G401 (cell line): ENCODE measurements at regions not wholly inside any gene's neighbourhood (a gene's known extent, or its start where the extent isn't known, plus 50 kb on each side); places are given as distances from the start of the nearest gene placed in this dataset.

Source experiments
- DNase-seq: peaks from one replicate; pipeline ENCODE4 v3.0.0-alpha.2; 2015; ENCODE audit warnings: low spot score
- in situ Hi-C: cut with HindIII; loops from 2 replicates; pipeline ENCODE4 v1.10.0; 2016; ENCODE audit warnings: low sequenced_read_pairs, mixed read lengths

- in situ Hi-C loops, result no loop called here
- no peak for DNase-seq
Measured at GRCh38 chr21:22438428-22439086, 1440.3 kb downstream of the NCAM2 start.

- no peak for DNase-seq
- in situ Hi-C loops, result no loop called here
Measured at GRCh38 chr21:22444990-22445389, 1446.8 kb downstream of the NCAM2 start.

GRCh38 chr21:22450507-22450906 lies 1452.3 kb downstream of the NCAM2 start:
- no peak for DNase-seq
- in situ Hi-C loops, result no loop called here

GRCh38 chr21:22456241-22456640 lies 1458.0 kb downstream of the NCAM2 start:
- in situ Hi-C loops, result no loop called here

GRCh38 chr21:22468893-22469292 lies 1470.7 kb downstream of the NCAM2 start:
- no peak for DNase-seq
- in situ Hi-C loops, result no loop called here

More at GRCh38 chr21:22456241-22456640, 1458.0 kb downstream of the NCAM2 start:
- no peak for DNase-seq

GRCh38 chr21:22474403-22474802 lies 1476.2 kb downstream of the NCAM2 start:
- no peak for DNase-seq

GRCh38 chr21:22476214-22476613 lies 1478.0 kb downstream of the NCAM2 start:
- in situ Hi-C loops, result no loop called here
- DNase-seq, result no peak

More at GRCh38 chr21:22474403-22474802, 1476.2 kb downstream of the NCAM2 start:
- in situ Hi-C loops, result no loop called here

GRCh38 chr21:22476726-22477646 lies 1478.8 kb downstream of the NCAM2 start:
- DNase-seq, result no peak
- in situ Hi-C loops, result no loop called here

- no peak for DNase-seq
- in situ Hi-C loops, result no loop called here
Measured at GRCh38 chr21:22490049-22490448, 1491.8 kb downstream of the NCAM2 start.

- no peak for DNase-seq
- in situ Hi-C loops, result no loop called here
Measured at GRCh38 chr21:22516230-22516629, 1518.0 kb downstream of the NCAM2 start.

- no peak for DNase-seq
- in situ Hi-C loops, result no loop called here
Measured at GRCh38 chr21:22535630-22536029, 1537.4 kb downstream of the NCAM2 start.

GRCh38 chr21:22536509-22536908 lies 1538.3 kb downstream of the NCAM2 start:
- no peak for DNase-seq
- in situ Hi-C loops, result no loop called here

GRCh38 chr21:22544747-22545146 lies 1546.5 kb downstream of the NCAM2 start:
- in situ Hi-C loops, result no loop called here
- no peak for DNase-seq

- DNase-seq, result no peak
- in situ Hi-C loops, result no loop called here
Measured at GRCh38 chr21:22552390-22552789, 1554.2 kb downstream of the NCAM2 start.

GRCh38 chr21:22554690-22555316 lies 1556.6 kb downstream of the NCAM2 start:
- no peak for DNase-seq
- in situ Hi-C loops, result no loop called here

- DNase-seq, result no peak
- in situ Hi-C loops, result no loop called here
Measured at GRCh38 chr21:22556829-22557228, 1558.6 kb downstream of the NCAM2 start.

GRCh38 chr21:22561946-22562345 lies 1563.7 kb downstream of the NCAM2 start:
- in situ Hi-C loops, result no loop called here

GRCh38 chr21:22573834-22574233 lies 1575.6 kb downstream of the NCAM2 start:
- in situ Hi-C loops, result no loop called here
- DNase-seq, result no peak

More at GRCh38 chr21:22561946-22562345, 1563.7 kb downstream of the NCAM2 start:
- no peak for DNase-seq

GRCh38 chr21:22575165-22575584 lies 1577.0 kb downstream of the NCAM2 start:
- no peak for DNase-seq
- in situ Hi-C loops, result no loop called here

- in situ Hi-C loops, result no loop called here
- DNase-seq, result no peak
Measured at GRCh38 chr21:22579741-22580140, 1581.5 kb downstream of the NCAM2 start.
